H9 (cell line): ENCODE measurements at regions not wholly inside any gene's neighbourhood (a gene's known extent, or its start where the extent isn't known, plus 50 kb on each side); places are given as distances from the start of the nearest gene placed in this dataset.

ENCODE experiments used
- DNase-seq: peaks from one replicate; pipeline ENCODE4 v3.0.0-alpha.2; 2017
- H2AFZ ChIP-seq: one replicate; pipeline ENCODE4 v1.6.1; 2013; ENCODE audit warnings: mild to moderate bottlenecking, low read length, control low read depth, moderate library complexity
- H2AK5ac ChIP-seq: 2 replicates; pipeline ENCODE4 v1.6.1; 2013; ENCODE audit warnings: low read length, control low read depth, mixed read lengths; ENCODE audit not compliant: insufficient read length
- H2BK120ac ChIP-seq: one replicate; pipeline ENCODE4 v1.6.1; 2013; ENCODE audit warnings: low read depth, mild to moderate bottlenecking, low read length, control low read depth, inconsistent platforms; ENCODE audit not compliant: poor library complexity, severe bottlenecking
- H2BK12ac ChIP-seq: 2 replicates; pipeline ENCODE4 v1.6.1; 2013; ENCODE audit warnings: low read length, control low read depth, mixed read lengths, low read depth; ENCODE audit not compliant: insufficient read length
- H2BK15ac ChIP-seq: 2 replicates; pipeline ENCODE4 v1.6.1; 2013; ENCODE audit warnings: low read depth, low read length, control low read depth
- H2BK20ac ChIP-seq: one replicate; pipeline ENCODE4 v1.6.1; 2013; ENCODE audit warnings: low read depth, mild to moderate bottlenecking, low read length, control low read depth, inconsistent platforms; ENCODE audit not compliant: poor library complexity, severe bottlenecking
- H2BK5ac ChIP-seq: 2 replicates; pipeline ENCODE4 v1.6.1; 2013; ENCODE audit warnings: low read length, control low read depth, mixed read lengths; ENCODE audit not compliant: insufficient read length
- H3K14ac ChIP-seq: 2 replicates; pipeline ENCODE4 v1.6.1; 2013; ENCODE audit warnings: low read length, control low read depth; ENCODE audit not compliant: insufficient read depth
- H3K18ac ChIP-seq: 2 replicates; pipeline ENCODE4 v1.6.1; 2013; ENCODE audit warnings: low read depth, mild to moderate bottlenecking, mixed read lengths, low read length, control low read depth; ENCODE audit not compliant: insufficient read length
- H3K23ac ChIP-seq: 2 replicates; pipeline ENCODE4 v1.6.1; 2013; ENCODE audit warnings: low read length, control low read depth, mixed read lengths, low read depth; ENCODE audit not compliant: insufficient read length
- H3K23me2 ChIP-seq: 2 replicates; pipeline ENCODE4 v1.6.1; 2013; ENCODE audit warnings: low read depth, mild to moderate bottlenecking, mixed read lengths, low read length, control low read depth; ENCODE audit not compliant: insufficient read length, poor library complexity, severe bottlenecking
- H3K27ac ChIP-seq: 2 replicates; pipeline ENCODE4 v1.5.1; 2013; ENCODE audit warnings: low read length, control low read depth, mixed read lengths, low read depth; ENCODE audit not compliant: insufficient read length
- H3K27me3 ChIP-seq: 2 replicates; pipeline ENCODE4 v1.6.1; 2013; ENCODE audit warnings: low read length, control low read depth, inconsistent platforms; ENCODE audit not compliant: insufficient read depth
- H3K4ac ChIP-seq: 2 replicates; pipeline ENCODE4 v1.6.1; 2013; ENCODE audit warnings: low read depth, mild to moderate bottlenecking, control low read depth, inconsistent platforms, low read length, moderate library complexity
- H3K4me1 ChIP-seq: 2 replicates; pipeline ENCODE4 v1.6.1; 2013; ENCODE audit warnings: low read length, control low read depth, inconsistent platforms; ENCODE audit not compliant: insufficient read depth
- H3K4me2 ChIP-seq: 2 replicates; pipeline ENCODE4 v1.6.1; 2013; ENCODE audit warnings: low read length, control low read depth, mixed read lengths; ENCODE audit not compliant: insufficient read length, insufficient read depth
- H3K56ac ChIP-seq: 2 replicates; pipeline ENCODE4 v1.6.1; 2013; ENCODE audit warnings: low read depth, mild to moderate bottlenecking, mixed read lengths, low read length, control low read depth; ENCODE audit not compliant: insufficient read length
- H3K79me1 ChIP-seq: 2 replicates; pipeline ENCODE4 v1.6.1; 2013; ENCODE audit warnings: low read depth, mild to moderate bottlenecking, moderate library complexity, low read length, control low read depth, inconsistent platforms; ENCODE audit not compliant: insufficient read depth, poor library complexity, severe bottlenecking
- H3K79me2 ChIP-seq: 2 replicates; pipeline ENCODE4 v1.6.1; 2013; ENCODE audit warnings: low read length, control low read depth, inconsistent platforms; ENCODE audit not compliant: insufficient read depth
- H3K9ac ChIP-seq: 2 replicates; pipeline ENCODE4 v1.6.1; 2013; ENCODE audit warnings: low read length, control low read depth, mixed read lengths; ENCODE audit not compliant: insufficient read length; ENCODE audit errors: extremely low read depth
- H3K9me3 ChIP-seq: one replicate; pipeline ENCODE4 v1.6.1; 2013; ENCODE audit warnings: low read depth, low read length, inconsistent platforms; ENCODE audit not compliant: control insufficient read depth
- H3T11ph ChIP-seq: one replicate; pipeline ENCODE4 v1.6.1; 2013; ENCODE audit warnings: mild to moderate bottlenecking, low read length, control low read depth, inconsistent platforms
- H4K20me1 ChIP-seq: one replicate; pipeline ENCODE4 v1.6.1; 2013; ENCODE audit not compliant: control insufficient read depth, insufficient read length, insufficient read depth
- H4K5ac ChIP-seq: 2 replicates; pipeline ENCODE4 v1.6.1; 2013; ENCODE audit warnings: low read depth, mild to moderate bottlenecking, mixed read lengths, low read length, control low read depth; ENCODE audit not compliant: insufficient read length
- H4K8ac ChIP-seq: replicated peaks from 2 replicates; pipeline ENCODE4 v1.6.1; 2013; ENCODE audit warnings: low read length, control low read depth, mixed read lengths, low read depth; ENCODE audit not compliant: insufficient read length
- H4K91ac ChIP-seq: 2 replicates; pipeline ENCODE4 v1.6.1; 2013; ENCODE audit warnings: low read depth, mild to moderate bottlenecking, moderate library complexity, mixed read lengths, low read length, control low read depth; ENCODE audit not compliant: insufficient read length
- H3K27ac Mint-ChIP-seq, 3 experiments: 2 replicates in 2 of 3; 3 replicates in 1 of 3; pipeline ENCODE4 v1.8.0; 2020 to 2021; ENCODE audit warnings: mixed read lengths in 3 of 3, mild to moderate bottlenecking in 1 of 3, moderate library complexity in 1 of 3
- H3K27me3 Mint-ChIP-seq: 2 replicates; pipeline ENCODE4 v1.8.0; 2021; ENCODE audit warnings: low read depth, mild to moderate bottlenecking, moderate library complexity, mixed read lengths
- H3K36me3 Mint-ChIP-seq, 3 experiments: 2 replicates in 2 of 3; 3 replicates in 1 of 3; pipeline ENCODE4 v1.8.0; 2020 to 2021; ENCODE audit warnings: low read depth in 3 of 3, mixed read lengths in 3 of 3; ENCODE audit not compliant: insufficient read depth in 1 of 3
- H3K4me1 Mint-ChIP-seq, 2 experiments: 2 replicates each; pipeline ENCODE4 v1.8.0; 2020; ENCODE audit warnings: mixed read lengths in 2 of 2
- H3K4me3 Mint-ChIP-seq, 2 experiments: 2 replicates in 1 of 2; 3 replicates in 1 of 2; pipeline ENCODE4 v1.8.0; 2020 to 2021; ENCODE audit warnings: mild to moderate bottlenecking in 2 of 2, mixed read lengths in 2 of 2, moderate library complexity in 1 of 2
- H3K9me3 Mint-ChIP-seq, 2 experiments: 2 replicates in 1 of 2; 3 replicates in 1 of 2; pipeline ENCODE4 v1.8.0; 2020; ENCODE audit warnings: mild to moderate bottlenecking in 2 of 2, mixed read lengths in 2 of 2, moderate library complexity in 1 of 2
- CTCF ChIP-seq: fragments of 200-600 bp; sonication (generic); conservative IDR thresholded peaks from 3 replicates; pipeline ENCODE4 v1.8.0; 2021; ENCODE audit warnings: antibody characterized with exemption, mild to moderate bottlenecking
- whole genome bisulfite sequencing: extraction: QIAGEN DNeasy Blood & Tissue Kit; methylation state at CpG from one replicate; pipeline ENCODE4 v1.1.7; 2013; ENCODE audit warnings: missing lambda C conversion rate, low lambda C conversion rate, mixed read lengths; ENCODE audit not compliant: insufficient read length; ENCODE audit errors: extremely low coverage; 5-methylcytosine and 5-hydroxymethylcytosine counted together

- Mint-ChIP-seq H3K27ac (no peak overlapping the region), H3K36me3 (peaks cover 0 to 5% (median 0%) of the 10 kb centered on the region in 3 experiments; a peak in 1 of 7 replicates), H3K27me3 (peaks cover 1% of the 10 kb centered on the region), H3K9me3 (peaks cover 2 to 8% of the 10 kb centered on the region in 2 experiments; a peak in 3 of 5 replicates), H3K4me3 (no peak overlapping the region), H3K4me1 (peaks cover 3 to 5% of the 10 kb centered on the region in 2 experiments; a peak in 2 of 4 replicates)
- Histone ChIP-seq H3K4ac (no peak overlapping the region), H3K27me3 (no peaks in the 10 kb centered on the region), H2BK12ac (no peak overlapping the region), H3T11ph (no peak overlapping the region), H3K23me2 (no peaks in the 10 kb centered on the region), H3K9ac (no peak overlapping the region), H4K20me1 (no peaks in the 10 kb centered on the region), H3K9me3 (no peaks in the 10 kb centered on the region), H3K4me2 (no peak overlapping the region), H2BK20ac (no peak overlapping the region), H2AK5ac (no peak overlapping the region), H4K91ac (no peak overlapping the region), H4K5ac (no peak overlapping the region), H2BK5ac (no peak overlapping the region), H2AFZ (no peak overlapping the region), H3K14ac (no peak overlapping the region), H2BK15ac (no peak overlapping the region), H3K56ac (no peak overlapping the region), H3K79me2 (no peaks in the 10 kb centered on the region), H3K23ac (no peak overlapping the region), H3K27ac (no peak overlapping the region), H3K4me1 (no peaks in the 10 kb centered on the region), H3K18ac (no peak overlapping the region), H4K8ac (no peak overlapping the region), H2BK120ac (no peak overlapping the region), H3K79me1 (no peaks in the 10 kb centered on the region)
- no peak for TF ChIP-seq CTCF
- no peak for DNase-seq
- WGBS, result no CpG with 5 or more reads among the region's 13 CpGs
Observed at GRCh38 chr2:2744958-2745715, 414.1 kb upstream of the MYT1L start.
